ENCODE measurements at regions not wholly inside any gene's neighbourhood (a gene's known extent, or its start where the extent isn't known, plus 50 kb on each side); places are given as distances from the start of the nearest gene placed in this dataset.

GRCh38 chr2:171235262-171235881, 74.7 kb upstream of the TLK1 start:
- DNase-seq (ENCODE audit: low read depth): no peak
- no peak overlapping the region for H3K4me3 ChIP-seq (ENCODE audit: low read depth, low read length)
- TF ChIP-seq, protein P1, sequence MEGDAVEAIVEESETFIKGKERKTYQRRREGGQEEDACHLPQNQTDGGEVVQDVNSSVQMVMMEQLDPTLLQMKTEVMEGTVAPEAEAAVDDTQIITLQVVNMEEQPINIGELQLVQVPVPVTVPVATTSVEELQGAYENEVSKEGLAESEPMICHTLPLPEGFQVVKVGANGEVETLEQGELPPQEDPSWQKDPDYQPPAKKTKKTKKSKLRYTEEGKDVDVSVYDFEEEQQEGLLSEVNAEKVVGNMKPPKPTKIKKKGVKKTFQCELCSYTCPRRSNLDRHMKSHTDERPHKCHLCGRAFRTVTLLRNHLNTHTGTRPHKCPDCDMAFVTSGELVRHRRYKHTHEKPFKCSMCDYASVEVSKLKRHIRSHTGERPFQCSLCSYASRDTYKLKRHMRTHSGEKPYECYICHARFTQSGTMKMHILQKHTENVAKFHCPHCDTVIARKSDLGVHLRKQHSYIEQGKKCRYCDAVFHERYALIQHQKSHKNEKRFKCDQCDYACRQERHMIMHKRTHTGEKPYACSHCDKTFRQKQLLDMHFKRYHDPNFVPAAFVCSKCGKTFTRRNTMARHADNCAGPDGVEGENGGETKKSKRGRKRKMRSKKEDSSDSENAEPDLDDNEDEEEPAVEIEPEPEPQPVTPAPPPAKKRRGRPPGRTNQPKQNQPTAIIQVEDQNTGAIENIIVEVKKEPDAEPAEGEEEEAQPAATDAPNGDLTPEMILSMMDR (IDR thresholded peaks at IDR 0.05; ENCODE audit: insufficient read depth, low read depth, low read length, missing control alignments): no peak

DNA sequence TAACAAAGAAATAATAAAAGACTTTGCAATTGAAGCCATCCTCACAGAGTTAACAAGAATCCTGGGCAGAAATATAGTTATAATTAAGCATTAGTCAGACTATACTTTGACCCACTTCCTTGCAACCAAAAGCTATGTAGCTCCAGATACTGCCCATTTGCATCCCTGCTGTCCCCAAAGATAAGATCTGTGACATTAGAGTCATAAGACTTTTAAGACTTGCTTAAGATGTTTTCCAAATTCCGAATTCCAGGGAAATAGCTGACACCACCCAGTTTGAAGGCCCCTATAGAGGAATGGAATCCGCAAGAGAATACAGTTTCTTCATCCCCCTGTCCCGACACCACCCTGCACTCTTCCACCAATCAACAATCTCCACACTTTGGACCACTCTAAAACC, 69.5 kb upstream of the TLK1 start:
- no peak overlapping the region for H3K4me3 ChIP-seq (ENCODE audit: low read depth, low read length)
- no peak for DNase-seq (ENCODE audit: low read depth)
- TF ChIP-seq, protein P1 (IDR thresholded peaks at IDR 0.05; ENCODE audit: insufficient read depth, low read depth, low read length, missing control alignments): no peak

DNA sequence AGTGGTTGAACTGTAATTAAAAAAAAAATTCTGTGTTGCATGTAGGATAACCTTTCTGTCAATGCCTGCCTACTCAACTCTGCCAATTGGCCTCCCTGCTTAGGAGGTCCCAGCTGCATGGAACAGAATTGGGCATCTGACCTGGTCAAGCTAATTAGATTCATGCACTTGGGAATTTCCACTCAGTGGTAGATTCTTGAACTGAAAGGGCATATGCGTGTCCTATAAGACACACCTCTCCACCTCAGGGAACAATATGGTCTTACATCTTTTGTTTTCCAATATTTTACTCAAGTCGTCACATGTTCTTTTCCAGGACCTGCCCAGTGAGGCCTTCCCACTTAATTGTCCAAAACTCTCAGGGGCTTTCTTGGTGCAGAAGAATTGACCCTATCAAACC, 68.1 kb upstream of the TLK1 start:
- TF ChIP-seq, protein P1 (IDR thresholded peaks at IDR 0.05; ENCODE audit: insufficient read depth, low read depth, low read length, missing control alignments): no peak

GRCh38 chr2:171227066-171227782, 66.5 kb upstream of the TLK1 start:
- DNase-seq (ENCODE audit: low read depth): no peak
- no peak overlapping the region for H3K4me3 ChIP-seq (ENCODE audit: low read depth, low read length)
- TF ChIP-seq, protein P1 (IDR thresholded peaks at IDR 0.05; ENCODE audit: insufficient read depth, low read depth, low read length, missing control alignments): no peak

More for the DNA sequence above, 68.1 kb upstream of the TLK1 start:
- DNase-seq (ENCODE audit: low read depth): peak; percentile 23
- H3K4me3 ChIP-seq (ENCODE audit: low read depth, low read length): no peak overlapping the region

GRCh38 chr2:171226461-171226860, 65.8 kb upstream of the TLK1 start:
- no peak overlapping the region for H3K4me3 ChIP-seq (ENCODE audit: low read depth, low read length)
- no peak for DNase-seq (ENCODE audit: low read depth)
- TF ChIP-seq, protein P1 (IDR thresholded peaks at IDR 0.05; ENCODE audit: insufficient read depth, low read depth, low read length, missing control alignments): no peak

DNA sequence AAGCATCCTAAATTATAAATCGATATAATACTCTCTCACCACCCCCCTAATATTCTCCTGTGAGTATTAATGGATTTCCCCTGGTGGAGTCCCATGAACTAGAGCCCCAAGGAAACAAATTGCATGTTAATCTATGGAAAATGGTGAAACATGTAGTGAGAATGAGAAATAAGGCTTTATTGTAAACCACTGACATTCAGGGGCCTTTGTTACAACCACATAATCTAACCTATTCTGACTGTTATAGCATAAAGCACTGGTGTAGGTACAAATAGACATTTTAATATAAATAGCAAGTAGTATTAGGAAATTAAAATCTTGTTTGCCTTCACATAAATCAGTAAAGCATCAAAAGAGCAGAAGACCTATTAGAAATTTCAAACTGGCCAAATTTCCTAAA, 65.3 kb upstream of the TLK1 start:
- no peak for DNase-seq (ENCODE audit: low read depth)
- TF ChIP-seq, protein P1 (IDR thresholded peaks at IDR 0.05; ENCODE audit: insufficient read depth, low read depth, low read length, missing control alignments): no peak
- H3K4me3 ChIP-seq (ENCODE audit: low read depth, low read length): no peak overlapping the region

Data from GM12865 (cell line).